H9 (cell line): ENCODE measurements at regions not wholly inside any gene's neighbourhood (a gene's known extent, or its start where the extent isn't known, plus 50 kb on each side); places are given as distances from the start of the nearest gene placed in this dataset.

Experiments used
- DNase-seq: peaks from one replicate; pipeline ENCODE4 v3.0.0-alpha.2; 2017
- H2AFZ ChIP-seq: one replicate; pipeline ENCODE4 v1.6.1; 2013; ENCODE audit warnings: mild to moderate bottlenecking, low read length, control low read depth, moderate library complexity
- H2AK5ac ChIP-seq: 2 replicates; pipeline ENCODE4 v1.6.1; 2013; ENCODE audit warnings: low read length, control low read depth, mixed read lengths; ENCODE audit not compliant: insufficient read length
- H2BK120ac ChIP-seq: one replicate; pipeline ENCODE4 v1.6.1; 2013; ENCODE audit warnings: low read depth, mild to moderate bottlenecking, low read length, control low read depth, inconsistent platforms; ENCODE audit not compliant: poor library complexity, severe bottlenecking
- H2BK12ac ChIP-seq: 2 replicates; pipeline ENCODE4 v1.6.1; 2013; ENCODE audit warnings: low read length, control low read depth, mixed read lengths, low read depth; ENCODE audit not compliant: insufficient read length
- H2BK15ac ChIP-seq: 2 replicates; pipeline ENCODE4 v1.6.1; 2013; ENCODE audit warnings: low read depth, low read length, control low read depth
- H2BK20ac ChIP-seq: one replicate; pipeline ENCODE4 v1.6.1; 2013; ENCODE audit warnings: low read depth, mild to moderate bottlenecking, low read length, control low read depth, inconsistent platforms; ENCODE audit not compliant: poor library complexity, severe bottlenecking
- H2BK5ac ChIP-seq: 2 replicates; pipeline ENCODE4 v1.6.1; 2013; ENCODE audit warnings: low read length, control low read depth, mixed read lengths; ENCODE audit not compliant: insufficient read length
- H3K14ac ChIP-seq: 2 replicates; pipeline ENCODE4 v1.6.1; 2013; ENCODE audit warnings: low read length, control low read depth; ENCODE audit not compliant: insufficient read depth
- H3K18ac ChIP-seq: 2 replicates; pipeline ENCODE4 v1.6.1; 2013; ENCODE audit warnings: low read depth, mild to moderate bottlenecking, mixed read lengths, low read length, control low read depth; ENCODE audit not compliant: insufficient read length
- H3K23ac ChIP-seq: 2 replicates; pipeline ENCODE4 v1.6.1; 2013; ENCODE audit warnings: low read length, control low read depth, mixed read lengths, low read depth; ENCODE audit not compliant: insufficient read length
- H3K23me2 ChIP-seq: 2 replicates; pipeline ENCODE4 v1.6.1; 2013; ENCODE audit warnings: low read depth, mild to moderate bottlenecking, mixed read lengths, low read length, control low read depth; ENCODE audit not compliant: insufficient read length, poor library complexity, severe bottlenecking
- H3K27ac ChIP-seq: 2 replicates; pipeline ENCODE4 v1.5.1; 2013; ENCODE audit warnings: low read length, control low read depth, mixed read lengths, low read depth; ENCODE audit not compliant: insufficient read length
- H3K27me3 ChIP-seq: 2 replicates; pipeline ENCODE4 v1.6.1; 2013; ENCODE audit warnings: low read length, control low read depth, inconsistent platforms; ENCODE audit not compliant: insufficient read depth
- H3K4ac ChIP-seq: 2 replicates; pipeline ENCODE4 v1.6.1; 2013; ENCODE audit warnings: low read depth, mild to moderate bottlenecking, control low read depth, inconsistent platforms, low read length, moderate library complexity
- H3K4me1 ChIP-seq: 2 replicates; pipeline ENCODE4 v1.6.1; 2013; ENCODE audit warnings: low read length, control low read depth, inconsistent platforms; ENCODE audit not compliant: insufficient read depth
- H3K4me2 ChIP-seq: 2 replicates; pipeline ENCODE4 v1.6.1; 2013; ENCODE audit warnings: low read length, control low read depth, mixed read lengths; ENCODE audit not compliant: insufficient read length, insufficient read depth
- H3K56ac ChIP-seq: 2 replicates; pipeline ENCODE4 v1.6.1; 2013; ENCODE audit warnings: low read depth, mild to moderate bottlenecking, mixed read lengths, low read length, control low read depth; ENCODE audit not compliant: insufficient read length
- H3K79me1 ChIP-seq: 2 replicates; pipeline ENCODE4 v1.6.1; 2013; ENCODE audit warnings: low read depth, mild to moderate bottlenecking, moderate library complexity, low read length, control low read depth, inconsistent platforms; ENCODE audit not compliant: insufficient read depth, poor library complexity, severe bottlenecking
- H3K79me2 ChIP-seq: 2 replicates; pipeline ENCODE4 v1.6.1; 2013; ENCODE audit warnings: low read length, control low read depth, inconsistent platforms; ENCODE audit not compliant: insufficient read depth
- H3K9ac ChIP-seq: 2 replicates; pipeline ENCODE4 v1.6.1; 2013; ENCODE audit warnings: low read length, control low read depth, mixed read lengths; ENCODE audit not compliant: insufficient read length; ENCODE audit errors: extremely low read depth
- H3K9me3 ChIP-seq: one replicate; pipeline ENCODE4 v1.6.1; 2013; ENCODE audit warnings: low read depth, low read length, inconsistent platforms; ENCODE audit not compliant: control insufficient read depth
- H3T11ph ChIP-seq: one replicate; pipeline ENCODE4 v1.6.1; 2013; ENCODE audit warnings: mild to moderate bottlenecking, low read length, control low read depth, inconsistent platforms
- H4K20me1 ChIP-seq: one replicate; pipeline ENCODE4 v1.6.1; 2013; ENCODE audit not compliant: control insufficient read depth, insufficient read length, insufficient read depth
- H4K5ac ChIP-seq: 2 replicates; pipeline ENCODE4 v1.6.1; 2013; ENCODE audit warnings: low read depth, mild to moderate bottlenecking, mixed read lengths, low read length, control low read depth; ENCODE audit not compliant: insufficient read length
- H4K8ac ChIP-seq: replicated peaks from 2 replicates; pipeline ENCODE4 v1.6.1; 2013; ENCODE audit warnings: low read length, control low read depth, mixed read lengths, low read depth; ENCODE audit not compliant: insufficient read length
- H4K91ac ChIP-seq: 2 replicates; pipeline ENCODE4 v1.6.1; 2013; ENCODE audit warnings: low read depth, mild to moderate bottlenecking, moderate library complexity, mixed read lengths, low read length, control low read depth; ENCODE audit not compliant: insufficient read length
- H3K27ac Mint-ChIP-seq, 3 experiments: 2 replicates in 2 of 3; 3 replicates in 1 of 3; pipeline ENCODE4 v1.8.0; 2020 to 2021; ENCODE audit warnings: mixed read lengths in 3 of 3, mild to moderate bottlenecking in 1 of 3, moderate library complexity in 1 of 3
- H3K27me3 Mint-ChIP-seq: 2 replicates; pipeline ENCODE4 v1.8.0; 2021; ENCODE audit warnings: low read depth, mild to moderate bottlenecking, moderate library complexity, mixed read lengths
- H3K36me3 Mint-ChIP-seq, 3 experiments: 2 replicates in 2 of 3; 3 replicates in 1 of 3; pipeline ENCODE4 v1.8.0; 2020 to 2021; ENCODE audit warnings: low read depth in 3 of 3, mixed read lengths in 3 of 3; ENCODE audit not compliant: insufficient read depth in 1 of 3
- H3K4me1 Mint-ChIP-seq, 2 experiments: 2 replicates each; pipeline ENCODE4 v1.8.0; 2020; ENCODE audit warnings: mixed read lengths in 2 of 2
- H3K4me3 Mint-ChIP-seq, 2 experiments: 2 replicates in 1 of 2; 3 replicates in 1 of 2; pipeline ENCODE4 v1.8.0; 2020 to 2021; ENCODE audit warnings: mild to moderate bottlenecking in 2 of 2, mixed read lengths in 2 of 2, moderate library complexity in 1 of 2
- H3K9me3 Mint-ChIP-seq, 2 experiments: 2 replicates in 1 of 2; 3 replicates in 1 of 2; pipeline ENCODE4 v1.8.0; 2020; ENCODE audit warnings: mild to moderate bottlenecking in 2 of 2, mixed read lengths in 2 of 2, moderate library complexity in 1 of 2
- CTCF ChIP-seq: fragments of 200-600 bp; sonication (generic); conservative IDR thresholded peaks from 3 replicates; pipeline ENCODE4 v1.8.0; 2021; ENCODE audit warnings: antibody characterized with exemption, mild to moderate bottlenecking
- WGBS: extraction: QIAGEN DNeasy Blood & Tissue Kit; methylation state at CpG from one replicate; pipeline ENCODE4 v1.1.7; 2013; ENCODE audit warnings: missing lambda C conversion rate, low lambda C conversion rate, mixed read lengths; ENCODE audit not compliant: insufficient read length; ENCODE audit errors: extremely low coverage; 5-methylcytosine and 5-hydroxymethylcytosine counted together

- Histone ChIP-seq H2BK20ac (no peak overlapping the region), H3K56ac (no peak overlapping the region), H3K23ac (no peak overlapping the region), H3K14ac (no peak overlapping the region), H3K9ac (no peak overlapping the region), H2AFZ (no peak overlapping the region), H3K4me2 (no peak overlapping the region), H3K4me1 (peaks cover 2% of the 10 kb centered on the region; the same call in 1 of the 2 replicates), H3K79me1 (no peaks in the 10 kb centered on the region), H2BK5ac (no peak overlapping the region), H4K5ac (no peak overlapping the region), H4K20me1 (no peaks in the 10 kb centered on the region), H3K27ac (no peak overlapping the region), H3T11ph (no peak overlapping the region), H3K27me3 (no peaks in the 10 kb centered on the region), H3K23me2 (no peaks in the 10 kb centered on the region), H2BK12ac (no peak overlapping the region), H2AK5ac (no peak overlapping the region), H3K79me2 (no peaks in the 10 kb centered on the region), H2BK120ac (no peak overlapping the region), H3K9me3 (no peaks in the 10 kb centered on the region), H4K8ac (no peak overlapping the region), H4K91ac (no peak overlapping the region), H3K4ac (no peak overlapping the region), H3K18ac (no peak overlapping the region), H2BK15ac (no peak overlapping the region)
- no peak overlapping the region for H3K4me3 Mint-ChIP-seq
- no peaks in the 10 kb centered on the region; the same call in none of the 2 replicates for H3K27me3 Mint-ChIP-seq
- peak overlapping the region in 1 of 3 experiments; percentile 93; a peak in 3 of 7 replicates for H3K27ac Mint-ChIP-seq
- H3K4me1 Mint-ChIP-seq: peaks cover 47 to 56% of the 10 kb centered on the region in 2 experiments
- no peaks in the 10 kb centered on the region; a peak in 1 of 7 replicates for H3K36me3 Mint-ChIP-seq
- no peak for DNase-seq
- WGBS: no CpG with 5 or more reads among the region's 1 CpG
- H3K9me3 Mint-ChIP-seq: no peaks in the 10 kb centered on the region; a peak in 1 of 5 replicates
- no peak for TF ChIP-seq CTCF
Observed at GRCh38 chr2:160583146-160583535, 89.5 kb upstream of the RBMS1 start.
